PC-9 (cell line): ENCODE measurements at regions not wholly inside any gene's neighbourhood (a gene's known extent, or its start where the extent isn't known, plus 50 kb on each side); places are given as distances from the start of the nearest gene placed in this dataset.

Experiments
- BruUV-seq: library from RNA; stranded (reverse); fragments of 400-500 nt; replicated peaks from 2 replicates; lab custom pipeline; 2021; lab: Mats Ljungman, UMichigan
- CTCF ChIA-PET: fragments of 300-600 bp; sonication (Branson Sonifier 250); formaldehyde crosslinking; loops from one replicate; lab custom pipeline; 2022; ENCODE audit warnings: antibody characterized with exemption; lab: Charles Lee
- POLR2A ChIA-PET: fragments of 300-600 bp; sonication (Branson Sonifier 250); formaldehyde crosslinking; loops from one replicate; lab custom pipeline; 2022; ENCODE audit warnings: antibody characterized with exemption; ENCODE audit not compliant: unreplicated experiment; lab: Charles Lee
- DNase-seq, 2 experiments: peaks; one replicate each; pipeline versions ENCODE4 v3.0.0 to v3.0.0-alpha.2; 2015 to 2022; ENCODE audit warnings: mixed read lengths in 1 of 2
- H2AFZ ChIP-seq: fragments of 200-600 bp; sonication (generic); 2 replicates; pipeline ENCODE4 v1.8.1; 2017; ENCODE audit warnings: antibody characterized with exemption
- H3F3A ChIP-seq: fragments of 200-600 bp; sonication (generic); 2 replicates; pipeline ENCODE4 v1.8.1; 2017; ENCODE audit warnings: antibody characterized with exemption, mild to moderate bottlenecking, low read depth; ENCODE audit not compliant: insufficient read depth
- H3K27ac ChIP-seq: fragments of 200-600 bp; sonication (generic); 2 replicates; pipeline ENCODE4 v1.6.1; 2016; ENCODE audit warnings: mixed run types
- H3K27me3 ChIP-seq: fragments of 200-600 bp; sonication (generic); 2 replicates; pipeline ENCODE4 v1.6.1; 2016; ENCODE audit warnings: low read depth, mixed run types; ENCODE audit not compliant: insufficient read depth
- H3K36me3 ChIP-seq: fragments of 200-600 bp; sonication (generic); 2 replicates; pipeline ENCODE4 v1.6.1; 2016; ENCODE audit warnings: low read depth, mixed run types
- H3K4me1 ChIP-seq: fragments of 200-600 bp; sonication (generic); replicated peaks from 2 replicates; pipeline ENCODE4 v1.6.1; 2016; ENCODE audit warnings: mixed run types; ENCODE audit not compliant: insufficient read depth
- H3K4me2 ChIP-seq: fragments of 200-600 bp; sonication (generic); 2 replicates; pipeline ENCODE4 v1.6.1; 2017; ENCODE audit warnings: mixed run types
- H3K4me3 ChIP-seq: fragments of 200-600 bp; sonication (generic); 2 replicates; pipeline ENCODE4 v1.6.1; 2016; ENCODE audit warnings: mixed run types
- H3K79me2 ChIP-seq: fragments of 200-600 bp; sonication (generic); 2 replicates; pipeline ENCODE4 v1.6.1; 2017; ENCODE audit warnings: low read depth, mixed run types
- H3K9me2 ChIP-seq: fragments of 200-600 bp; sonication (generic); 2 replicates; pipeline ENCODE4 v1.8.1; 2017; ENCODE audit warnings: mild to moderate bottlenecking; ENCODE audit not compliant: insufficient read depth
- H3K9me3 ChIP-seq: fragments of 200-600 bp; sonication (generic); 2 replicates; pipeline ENCODE4 v1.8.1; 2016; ENCODE audit warnings: low read depth; ENCODE audit not compliant: insufficient read depth
- H4K20me1 ChIP-seq: fragments of 200-600 bp; sonication (generic); 2 replicates; pipeline ENCODE4 v1.8.1; 2017; ENCODE audit not compliant: insufficient read depth
- CTCF ChIP-seq: fragments of 200-600 bp; sonication (generic); conservative IDR thresholded peaks from 2 replicates; pipeline ENCODE4 v1.6.1; 2017; ENCODE audit warnings: mixed run types, antibody characterized with exemption, mild to moderate bottlenecking, moderate library complexity
- EZH2 ChIP-seq: fragments of 200-600 bp; sonication (generic); IDR thresholded peaks from 2 replicates; pipeline ENCODE4 v1.8.0; 2017; ENCODE audit warnings: antibody characterized with exemption, low read depth
- intact Hi-C: fragments of 100-400 bp; cut with micrococcal nuclease; formaldehyde crosslinking; loops from one replicate; pipeline ENCODE4 v1.10.0; 2022; ENCODE audit not compliant: unreplicated experiment

- H4K20me1 ChIP-seq, result no peaks in the 10 kb centered on the region
- no TSS peak for BruUV-seq
- CTCF ChIA-PET, result interaction anchor here (0.6 kb wide), 1 partner anchor 157 kb away, joined by 3 read pairs; no protein-coding TSS in a partner anchor
- no peaks in the 10 kb centered on the region for H3K36me3 ChIP-seq
- H3K27me3 ChIP-seq, result no peaks in the 10 kb centered on the region
- no peaks in the 10 kb centered on the region for H3K4me1 ChIP-seq
- H2AFZ ChIP-seq, result no peak overlapping the region
- H3K9me2 ChIP-seq, result no peaks in the 10 kb centered on the region
- no peak overlapping the region for H3K4me2 ChIP-seq
- H3F3A ChIP-seq, result no peaks in the 10 kb centered on the region
- no peak overlapping the region for H3K27ac ChIP-seq
- no peak for TF ChIP-seq EZH2
- no peak for TF ChIP-seq CTCF
- no peak for DNase-seq
- POLR2A ChIA-PET, result no interaction called here
- no peak overlapping the region for H3K4me3 ChIP-seq
- H3K79me2 ChIP-seq, result no peaks in the 10 kb centered on the region
- H3K9me3 ChIP-seq, result no peaks in the 10 kb centered on the region
- intact Hi-C loops, result no loop called here
Measured at GRCh38 chr11:33585586-33586209, 114.9 kb downstream of the C11orf91 start.

GRCh38 chr11:33582636-33583325 lies 117.8 kb downstream of the C11orf91 start:
- Histone ChIP-seq H3K4me3 (no peak overlapping the region), H3K4me1 (no peaks in the 10 kb centered on the region), H3K36me3 (no peaks in the 10 kb centered on the region), H3K4me2 (no peak overlapping the region), H4K20me1 (no peaks in the 10 kb centered on the region), H3K27me3 (no peaks in the 10 kb centered on the region), H3K9me2 (no peaks in the 10 kb centered on the region), H2AFZ (no peak overlapping the region), H3K79me2 (no peaks in the 10 kb centered on the region), H3F3A (no peaks in the 10 kb centered on the region), H3K9me3 (no peaks in the 10 kb centered on the region), H3K27ac (no peak overlapping the region)
- POLR2A ChIA-PET, result no interaction called here
- DNase-seq, result no peak
- no peak for TF ChIP-seq EZH2
- TF ChIP-seq CTCF, result no peak
- CTCF ChIA-PET, result no interaction called here
- intact Hi-C loops, result no loop called here
- no TSS peak for BruUV-seq

GRCh38 chr11:33579101-33579500 lies 121.5 kb downstream of the C11orf91 start:
- Histone ChIP-seq H3K4me1 (no peaks in the 10 kb centered on the region), H3K79me2 (no peaks in the 10 kb centered on the region), H3F3A (no peaks in the 10 kb centered on the region), H3K27me3 (no peaks in the 10 kb centered on the region), H4K20me1 (no peaks in the 10 kb centered on the region), H3K27ac (no peak overlapping the region), H3K4me2 (no peak overlapping the region), H2AFZ (no peak overlapping the region), H3K4me3 (no peak overlapping the region), H3K9me2 (no peaks in the 10 kb centered on the region), H3K36me3 (no peaks in the 10 kb centered on the region), H3K9me3 (no peaks in the 10 kb centered on the region)
- ChIA-PET CTCF (no interaction called here), POLR2A (no interaction called here)
- TF ChIP-seq CTCF, result no peak
- BruUV-seq, result no TSS peak
- intact Hi-C loops, result no loop called here
- no peak for DNase-seq
